GM23338 (cell line): ENCODE measurements at regions not wholly inside any gene's neighbourhood (a gene's known extent, or its start where the extent isn't known, plus 50 kb on each side); places are given as distances from the start of the nearest gene placed in this dataset.

Source experiments
- ATAC-seq: fragments of 200-7000 bp; cut with Tn5 transposase; 3 replicates; pipeline ENCODE4 v1.9.1; 2020
- DNase-seq: peaks from one replicate; pipeline ENCODE4 v3.0.0-alpha.2; 2015; ENCODE audit warnings: low spot score
- H2AFZ ChIP-seq: fragments of 200-600 bp; sonication (generic); 2 replicates; pipeline ENCODE4 v1.8.0; 2016; ENCODE audit warnings: antibody characterized with exemption, mild to moderate bottlenecking, moderate library complexity
- H3F3A ChIP-seq: fragments of 200-600 bp; sonication (generic); replicated peaks from 2 replicates; pipeline ENCODE4 v1.8.0; 2017; ENCODE audit warnings: antibody characterized with exemption, mixed run types, low read depth
- H3K27ac ChIP-seq: fragments of 200-600 bp; sonication (generic); 2 replicates; pipeline ENCODE4 v1.6.1; 2016; ENCODE audit warnings: low read depth
- H3K27me3 ChIP-seq: fragments of 200-600 bp; sonication (generic); 2 replicates; pipeline ENCODE4 v1.8.0; 2016; ENCODE audit warnings: mild to moderate bottlenecking, mixed run types, moderate library complexity; ENCODE audit not compliant: insufficient read depth
- H3K36me3 ChIP-seq: fragments of 200-600 bp; sonication (generic); 2 replicates; pipeline ENCODE4 v1.8.0; 2016; ENCODE audit warnings: mild to moderate bottlenecking; ENCODE audit not compliant: insufficient read depth
- H3K4me1 ChIP-seq: fragments of 200-600 bp; sonication (generic); 2 replicates; pipeline ENCODE4 v1.8.0; 2016; ENCODE audit warnings: mild to moderate bottlenecking, moderate library complexity; ENCODE audit not compliant: insufficient read depth
- H3K4me2 ChIP-seq: fragments of 200-600 bp; sonication (generic); 2 replicates; pipeline ENCODE4 v1.7.1; 2017; ENCODE audit warnings: mixed run types
- H3K4me3 ChIP-seq: fragments of 200-600 bp; sonication (generic); 2 replicates; pipeline ENCODE4 v1.6.1; 2016; ENCODE audit warnings: mixed run types
- H3K79me2 ChIP-seq: fragments of 200-600 bp; sonication (generic); replicated peaks from 2 replicates; pipeline ENCODE4 v1.8.0; 2017; ENCODE audit warnings: mild to moderate bottlenecking; ENCODE audit not compliant: insufficient read depth
- H3K9me2 ChIP-seq: fragments of 200-600 bp; sonication (generic); 2 replicates; pipeline ENCODE4 v1.8.0; 2017; ENCODE audit not compliant: insufficient read depth
- H4K20me1 ChIP-seq: fragments of 200-600 bp; sonication (generic); replicated peaks from 2 replicates; pipeline ENCODE4 v1.8.0; 2017; ENCODE audit warnings: mild to moderate bottlenecking; ENCODE audit not compliant: insufficient read depth
- H3K27ac Mint-ChIP-seq: 2 replicates; pipeline ENCODE4 v1.8.0; 2020; ENCODE audit warnings: inconsistent platforms, mild to moderate bottlenecking, moderate library complexity, mixed read lengths
- H3K27me3 Mint-ChIP-seq: 3 replicates; pipeline ENCODE4 v1.8.0; 2022; ENCODE audit warnings: low read depth, mild to moderate bottlenecking, moderate library complexity, mixed read lengths, inconsistent platforms; ENCODE audit not compliant: insufficient read depth, poor library complexity
- H3K36me3 Mint-ChIP-seq: 3 replicates; pipeline ENCODE4 v1.8.0; 2021; ENCODE audit warnings: low read depth, mild to moderate bottlenecking, inconsistent platforms, moderate library complexity, mixed read lengths
- H3K4me1 Mint-ChIP-seq: 3 replicates; pipeline ENCODE4 v1.8.0; 2020; ENCODE audit warnings: mild to moderate bottlenecking, inconsistent platforms, mixed read lengths
- H3K4me3 Mint-ChIP-seq: 3 replicates; pipeline ENCODE4 v1.8.0; 2021; ENCODE audit warnings: moderate library complexity, mild to moderate bottlenecking, inconsistent platforms, mixed read lengths
- H3K9me3 Mint-ChIP-seq: 3 replicates; pipeline ENCODE4 v1.8.0; 2020; ENCODE audit warnings: moderate library complexity, mild to moderate bottlenecking, inconsistent platforms, mixed read lengths
- CREB1 ChIP-seq: fragments of 250-450 bp; sonication (Bioruptor Pico); IDR thresholded peaks from 2 replicates; pipeline ENCODE4 v1.5.0; 2020; ENCODE audit warnings: low read depth, mild to moderate bottlenecking, moderate library complexity
- ETS1 ChIP-seq: IDR thresholded peaks from 2 replicates; pipeline ENCODE4 v1.6.1; 2016; ENCODE audit warnings: antibody characterized with exemption
- EZH2 ChIP-seq: fragments of 200-600 bp; sonication (generic); IDR thresholded peaks from one replicate; pipeline ENCODE4 v1.8.0; 2017; ENCODE audit warnings: antibody characterized with exemption, mild to moderate bottlenecking, low read depth; ENCODE audit not compliant: unreplicated experiment
- EZH2phosphoT487 ChIP-seq: fragments of 200-600 bp; sonication (generic); IDR thresholded peaks from one replicate; pipeline ENCODE4 v1.8.1; 2018; ENCODE audit warnings: antibody characterized with exemption; ENCODE audit not compliant: unreplicated experiment
- JUNB ChIP-seq: IDR thresholded peaks from one replicate; pipeline ENCODE4 v1.6.1; 2016; ENCODE audit warnings: antibody characterized with exemption; ENCODE audit not compliant: unreplicated experiment
- NANOG ChIP-seq: IDR thresholded peaks from 2 replicates; pipeline ENCODE4 v1.6.1; 2016; ENCODE audit warnings: antibody characterized with exemption, borderline replicate concordance
- POLR2AphosphoS5 ChIP-seq: IDR thresholded peaks from 2 replicates; pipeline ENCODE4 v1.6.1; 2016; ENCODE audit warnings: antibody characterized with exemption, low read depth
- REST ChIP-seq: IDR thresholded peaks from one replicate; pipeline ENCODE4 v1.6.1; 2018; ENCODE audit warnings: antibody characterized with exemption; ENCODE audit not compliant: unreplicated experiment
- STAT1 ChIP-seq: IDR thresholded peaks from one replicate; pipeline ENCODE4 v1.6.1; 2016; ENCODE audit warnings: antibody characterized with exemption; ENCODE audit not compliant: unreplicated experiment
- ZNF114 ChIP-seq: fragments of 250-450 bp; sonication (Bioruptor Pico); IDR thresholded peaks from 2 replicates; pipeline ENCODE4 v1.5.0; 2020; ENCODE audit warnings: mild to moderate bottlenecking, moderate library complexity
- ZNF331 ChIP-seq: fragments of 250-450 bp; sonication (Bioruptor Pico); IDR thresholded peaks from 2 replicates; pipeline ENCODE4 v1.5.0; 2020; ENCODE audit warnings: low read depth, mild to moderate bottlenecking, moderate library complexity
- TF ChIP-seq, protein P1 (sequence below), 2 experiments: fragments of 200-600 bp in 1 of 2; sonication (generic) in 1 of 2; conservative IDR thresholded peaks; 2 replicates each; pipeline versions ENCODE4 v1.5.1 to v1.6.1; 2016 to 2017; ENCODE audit warnings: antibody characterized with exemption in 2 of 2, low read depth in 2 of 2, mild to moderate bottlenecking in 2 of 2, moderate library complexity in 1 of 2
- TF ChIP-seq, protein P2 (sequence below): fragments of 250-450 bp; sonication (Bioruptor Pico); IDR thresholded peaks from 2 replicates; pipeline ENCODE4 v1.5.0; 2020; ENCODE audit warnings: mild to moderate bottlenecking, moderate library complexity

DNA sequence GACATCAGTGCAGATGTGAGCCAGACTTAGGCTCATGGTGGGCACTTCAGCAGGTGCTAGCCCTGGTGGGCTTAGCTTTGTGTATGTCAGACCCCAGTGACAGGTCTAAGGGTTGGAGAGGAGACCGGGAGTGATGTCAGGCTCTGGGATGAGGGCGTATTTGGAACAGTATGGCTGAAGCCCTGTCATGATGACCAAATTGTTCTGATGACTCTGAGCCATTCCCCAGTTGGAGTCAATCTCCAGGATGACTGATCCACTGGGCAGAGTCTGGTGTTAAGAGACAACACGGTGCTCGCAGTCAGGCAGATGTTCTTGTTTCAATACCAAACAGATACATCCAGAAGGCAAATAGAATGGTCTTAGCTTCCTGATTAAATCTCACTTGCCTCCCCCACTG lies 241.5 kb downstream of the SOX11 start:
- Histone ChIP-seq H3K4me2 (no peak overlapping the region), H3K27me3 (no peaks in the 10 kb centered on the region), H2AFZ (no peak overlapping the region), H3K4me1 (no peaks in the 10 kb centered on the region), H3K4me3 (no peak overlapping the region), H3K79me2 (no peaks in the 10 kb centered on the region), H3K27ac (no peak overlapping the region), H3K36me3 (no peaks in the 10 kb centered on the region), H3F3A (no peaks in the 10 kb centered on the region), H4K20me1 (no peaks in the 10 kb centered on the region), H3K9me2 (no peaks in the 10 kb centered on the region)
- H3K27ac Mint-ChIP-seq = no peak overlapping the region
- peaks cover 8% of the 10 kb centered on the region for H3K27me3 Mint-ChIP-seq
- H3K4me3 Mint-ChIP-seq = no peak overlapping the region
- TF ChIP-seq, protein P1, sequence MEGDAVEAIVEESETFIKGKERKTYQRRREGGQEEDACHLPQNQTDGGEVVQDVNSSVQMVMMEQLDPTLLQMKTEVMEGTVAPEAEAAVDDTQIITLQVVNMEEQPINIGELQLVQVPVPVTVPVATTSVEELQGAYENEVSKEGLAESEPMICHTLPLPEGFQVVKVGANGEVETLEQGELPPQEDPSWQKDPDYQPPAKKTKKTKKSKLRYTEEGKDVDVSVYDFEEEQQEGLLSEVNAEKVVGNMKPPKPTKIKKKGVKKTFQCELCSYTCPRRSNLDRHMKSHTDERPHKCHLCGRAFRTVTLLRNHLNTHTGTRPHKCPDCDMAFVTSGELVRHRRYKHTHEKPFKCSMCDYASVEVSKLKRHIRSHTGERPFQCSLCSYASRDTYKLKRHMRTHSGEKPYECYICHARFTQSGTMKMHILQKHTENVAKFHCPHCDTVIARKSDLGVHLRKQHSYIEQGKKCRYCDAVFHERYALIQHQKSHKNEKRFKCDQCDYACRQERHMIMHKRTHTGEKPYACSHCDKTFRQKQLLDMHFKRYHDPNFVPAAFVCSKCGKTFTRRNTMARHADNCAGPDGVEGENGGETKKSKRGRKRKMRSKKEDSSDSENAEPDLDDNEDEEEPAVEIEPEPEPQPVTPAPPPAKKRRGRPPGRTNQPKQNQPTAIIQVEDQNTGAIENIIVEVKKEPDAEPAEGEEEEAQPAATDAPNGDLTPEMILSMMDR (conservative IDR thresholded peaks at IDR 0.05; ENCODE audit: low read depth in 2 of 2) = no peak
- TF ChIP-seq REST (no peak), ZNF114 (CRISPR knock-in tag) (no peak), ETS1 (no peak), POLR2AphosphoS5 (no peak), EZH2 (no peak), STAT1 (no peak), CREB1 (CRISPR knock-in tag) (no peak), EZH2phosphoT487 (no peak), JUNB (no peak), NANOG (no peak), ZNF331 (CRISPR knock-in tag) (no peak)
- TF ChIP-seq, protein P2, sequence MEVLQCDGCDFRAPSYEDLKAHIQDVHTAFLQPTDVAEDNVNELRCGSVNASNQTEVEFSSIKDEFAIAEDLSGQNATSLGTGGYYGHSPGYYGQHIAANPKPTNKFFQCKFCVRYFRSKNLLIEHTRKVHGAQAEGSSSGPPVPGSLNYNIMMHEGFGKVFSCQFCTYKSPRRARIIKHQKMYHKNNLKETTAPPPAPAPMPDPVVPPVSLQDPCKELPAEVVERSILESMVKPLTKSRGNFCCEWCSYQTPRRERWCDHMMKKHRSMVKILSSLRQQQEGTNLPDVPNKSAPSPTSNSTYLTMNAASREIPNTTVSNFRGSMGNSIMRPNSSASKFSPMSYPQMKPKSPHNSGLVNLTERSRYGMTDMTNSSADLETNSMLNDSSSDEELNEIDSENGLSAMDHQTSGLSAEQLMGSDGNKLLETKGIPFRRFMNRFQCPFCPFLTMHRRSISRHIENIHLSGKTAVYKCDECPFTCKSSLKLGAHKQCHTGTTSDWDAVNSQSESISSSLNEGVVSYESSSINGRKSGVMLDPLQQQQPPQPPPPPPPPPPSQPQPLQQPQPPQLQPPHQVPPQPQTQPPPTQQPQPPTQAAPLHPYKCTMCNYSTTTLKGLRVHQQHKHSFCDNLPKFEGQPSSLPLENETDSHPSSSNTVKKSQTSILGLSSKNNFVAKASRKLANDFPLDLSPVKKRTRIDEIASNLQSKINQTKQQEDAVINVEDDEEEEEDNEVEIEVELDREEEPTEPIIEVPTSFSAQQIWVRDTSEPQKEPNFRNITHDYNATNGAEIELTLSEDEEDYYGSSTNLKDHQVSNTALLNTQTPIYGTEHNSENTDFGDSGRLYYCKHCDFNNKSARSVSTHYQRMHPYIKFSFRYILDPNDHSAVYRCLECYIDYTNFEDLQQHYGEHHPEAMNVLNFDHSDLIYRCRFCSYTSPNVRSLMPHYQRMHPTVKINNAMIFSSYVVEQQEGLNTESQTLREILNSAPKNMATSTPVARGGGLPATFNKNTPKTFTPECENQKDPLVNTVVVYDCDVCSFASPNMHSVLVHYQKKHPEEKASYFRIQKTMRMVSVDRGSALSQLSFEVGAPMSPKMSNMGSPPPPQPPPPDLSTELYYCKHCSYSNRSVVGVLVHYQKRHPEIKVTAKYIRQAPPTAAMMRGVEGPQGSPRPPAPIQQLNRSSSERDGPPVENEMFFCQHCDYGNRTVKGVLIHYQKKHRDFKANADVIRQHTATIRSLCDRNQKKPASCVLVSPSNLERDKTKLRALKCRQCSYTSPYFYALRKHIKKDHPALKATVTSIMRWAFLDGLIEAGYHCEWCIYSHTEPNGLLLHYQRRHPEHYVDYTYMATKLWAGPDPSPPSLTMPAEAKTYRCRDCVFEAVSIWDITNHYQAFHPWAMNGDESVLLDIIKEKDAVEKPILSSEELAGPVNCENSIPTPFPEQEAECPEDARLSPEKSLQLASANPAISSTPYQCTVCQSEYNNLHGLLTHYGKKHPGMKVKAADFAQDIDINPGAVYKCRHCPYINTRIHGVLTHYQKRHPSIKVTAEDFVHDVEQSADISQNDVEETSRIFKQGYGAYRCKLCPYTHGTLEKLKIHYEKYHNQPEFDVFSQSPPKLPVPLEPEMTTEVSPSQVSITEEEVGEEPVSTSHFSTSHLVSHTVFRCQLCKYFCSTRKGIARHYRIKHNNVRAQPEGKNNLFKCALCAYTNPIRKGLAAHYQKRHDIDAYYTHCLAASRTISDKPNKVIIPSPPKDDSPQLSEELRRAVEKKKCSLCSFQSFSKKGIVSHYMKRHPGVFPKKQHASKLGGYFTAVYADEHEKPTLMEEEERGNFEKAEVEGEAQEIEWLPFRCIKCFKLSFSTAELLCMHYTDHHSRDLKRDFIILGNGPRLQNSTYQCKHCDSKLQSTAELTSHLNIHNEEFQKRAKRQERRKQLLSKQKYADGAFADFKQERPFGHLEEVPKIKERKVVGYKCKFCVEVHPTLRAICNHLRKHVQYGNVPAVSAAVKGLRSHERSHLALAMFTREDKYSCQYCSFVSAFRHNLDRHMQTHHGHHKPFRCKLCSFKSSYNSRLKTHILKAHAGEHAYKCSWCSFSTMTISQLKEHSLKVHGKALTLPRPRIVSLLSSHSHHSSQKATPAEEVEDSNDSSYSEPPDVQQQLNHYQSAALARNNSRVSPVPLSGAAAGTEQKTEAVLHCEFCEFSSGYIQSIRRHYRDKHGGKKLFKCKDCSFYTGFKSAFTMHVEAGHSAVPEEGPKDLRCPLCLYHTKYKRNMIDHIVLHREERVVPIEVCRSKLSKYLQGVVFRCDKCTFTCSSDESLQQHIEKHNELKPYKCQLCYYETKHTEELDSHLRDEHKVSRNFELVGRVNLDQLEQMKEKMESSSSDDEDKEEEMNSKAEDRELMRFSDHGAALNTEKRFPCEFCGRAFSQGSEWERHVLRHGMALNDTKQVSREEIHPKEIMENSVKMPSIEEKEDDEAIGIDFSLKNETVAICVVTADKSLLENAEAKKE (CRISPR knock-in tag) = no peak
- peaks cover 55% of the 10 kb centered on the region for H3K9me3 Mint-ChIP-seq
- H3K36me3 Mint-ChIP-seq = peaks cover 9% of the 10 kb centered on the region; the same call in 2 of the 3 replicates
- no peak for DNase-seq
- no peak for ATAC-seq
- peaks cover 9% of the 10 kb centered on the region; the same call in 2 of the 3 replicates for H3K4me1 Mint-ChIP-seq
